HCT116 (cell line): ENCODE measurements at regions not wholly inside any gene's neighbourhood (a gene's known extent, or its start where the extent isn't known, plus 50 kb on each side); places are given as distances from the start of the nearest gene placed in this dataset.

Experiments
- ATF3 ChIP-seq: IDR thresholded peaks from 2 replicates; pipeline ENCODE4 v1.6.1; 2012
- CTCF ChIP-seq, 3 experiments: fragments of 200-600 bp in 1 of 3; sonication (generic) in 1 of 3; IDR thresholded peaks in 2 of 3; conservative IDR thresholded peaks in 1 of 3; 2 replicates each; pipeline ENCODE4 v1.5.1; 2012 to 2017; ENCODE audit warnings: low read depth in 2 of 3, low read length in 2 of 3, antibody characterized with exemption in 1 of 3, borderline replicate concordance in 1 of 3, control low read depth in 1 of 3, mild to moderate bottlenecking in 1 of 3, mixed read lengths in 1 of 3, mixed run types in 1 of 3, moderate library complexity in 1 of 3; ENCODE audit not compliant: insufficient read depth in 1 of 3
- EZH2 ChIP-seq: fragments of 200-600 bp; sonication (generic); IDR thresholded peaks from 2 replicates; pipeline ENCODE4 v1.6.1; 2017; ENCODE audit warnings: antibody characterized with exemption, mixed run types
- EZH2phosphoT487 ChIP-seq: fragments of 200-600 bp; IDR thresholded peaks from 2 replicates; pipeline ENCODE4 v1.6.1; 2018; ENCODE audit warnings: antibody characterized with exemption, borderline replicate concordance
- JUND ChIP-seq: IDR thresholded peaks from 2 replicates; pipeline ENCODE4 v1.6.1; 2012
- POLR2A ChIP-seq: IDR thresholded peaks from 2 replicates; pipeline ENCODE4 v1.7.0; 2011; ENCODE audit warnings: borderline replicate concordance; ENCODE audit not compliant: insufficient read depth, insufficient read length; ENCODE audit errors: extremely low read depth
- POLR2AphosphoS5 ChIP-seq: IDR thresholded peaks from 2 replicates; pipeline ENCODE4 v1.6.1; 2011; ENCODE audit warnings: mild to moderate bottlenecking, low read depth, low read length, moderate library complexity
- RAD21 ChIP-seq: IDR thresholded peaks from 2 replicates; pipeline ENCODE4 v1.6.1; 2012; ENCODE audit warnings: low read depth, mild to moderate bottlenecking

- TF ChIP-seq CTCF (IDR thresholded peaks at IDR 0.05 in 2 of 3, conservative IDR thresholded peaks at IDR 0.05 in 1 of 3; ENCODE audit: borderline replicate concordance in 1 of 3, insufficient read depth in 1 of 3, low read depth in 2 of 3, low read length in 2 of 3), result no peak
- TF ChIP-seq POLR2A, result no peak
- no peak for TF ChIP-seq ATF3
- no peak for TF ChIP-seq JUND
- TF ChIP-seq POLR2AphosphoS5, result no peak
- TF ChIP-seq EZH2phosphoT487, result no peak
- no peak for TF ChIP-seq RAD21
- no peak for TF ChIP-seq EZH2
These were observed 207.2 kb upstream of the C21orf91 start for GRCh38 chr21:18026359-18026758.
